IMR-90 (cell line): ENCODE measurements at regions not wholly inside any gene's neighbourhood (a gene's known extent, or its start where the extent isn't known, plus 50 kb on each side); places are given as distances from the start of the nearest gene placed in this dataset.

ENCODE experiments used
- ATAC-seq: fragments of 200-7000 bp; cut with Tn5 transposase; 2 replicates; pipeline ENCODE4 v1.9.1; 2020; ENCODE audit warnings: low read depth, mild to moderate bottlenecking, moderate library complexity
- BruUV-seq: library from RNA; stranded (reverse); fragments of 400-500 nt; replicated peaks from 2 replicates; lab custom pipeline; 2021; lab: Mats Ljungman, UMichigan
- CTCF ChIA-PET: fragments of 300-600 bp; formaldehyde crosslinking; extraction: SDS; loops from one replicate; lab custom pipeline; 2021; ENCODE audit warnings: antibody characterized with exemption; lab: Yijun Ruan, JAX
- POLR2A ChIA-PET: fragments of 300-600 bp; sonication (Branson Sonifier 250); formaldehyde crosslinking; loops from one replicate; lab custom pipeline; 2022; ENCODE audit warnings: antibody characterized with exemption; ENCODE audit not compliant: unreplicated experiment; lab: Charles Lee
- DNase-seq: peaks from one replicate; pipeline ENCODE4 v3.0.0; 2013
- H2AFZ ChIP-seq: replicated peaks from 2 replicates; pipeline ENCODE3; 2013; ENCODE audit warnings: low read length, mild to moderate bottlenecking; ENCODE audit not compliant: poor library complexity
- H2AK5ac ChIP-seq: 2 replicates; pipeline ENCODE4 v1.6.1; 2013; ENCODE audit warnings: low read depth, low read length, inconsistent platforms
- H2AK9ac ChIP-seq: replicated peaks from 2 replicates; pipeline ENCODE3; 2013; ENCODE audit warnings: mild to moderate bottlenecking, low read depth, low read length, moderate library complexity; ENCODE audit not compliant: poor library complexity
- H2BK120ac ChIP-seq: 2 replicates; pipeline ENCODE4 v1.6.1; 2013; ENCODE audit warnings: low read depth, low read length, inconsistent platforms
- H2BK15ac ChIP-seq: 3 replicates; pipeline ENCODE4 v1.6.1; 2013; ENCODE audit warnings: low read depth, low read length, inconsistent platforms
- H2BK20ac ChIP-seq: 2 replicates; pipeline ENCODE4 v1.6.1; 2013; ENCODE audit warnings: low read depth, mild to moderate bottlenecking, inconsistent platforms, low read length, moderate library complexity
- H2BK5ac ChIP-seq: 2 replicates; pipeline ENCODE4 v1.6.1; 2013; ENCODE audit warnings: mild to moderate bottlenecking, low read depth, low read length, inconsistent platforms; ENCODE audit not compliant: poor library complexity, severe bottlenecking
- H3K14ac ChIP-seq: replicated peaks from 2 replicates; pipeline ENCODE4 v1.6.1; 2013; ENCODE audit warnings: low read depth, low read length, inconsistent platforms
- H3K18ac ChIP-seq: 2 replicates; pipeline ENCODE4 v1.6.1; 2013; ENCODE audit warnings: low read depth, low read length, control low read depth
- H3K23ac ChIP-seq: 2 replicates; pipeline ENCODE4 v1.6.1; 2013; ENCODE audit warnings: low read depth, low read length, inconsistent platforms
- H3K27ac ChIP-seq: 2 replicates; pipeline ENCODE4 v1.5.1; 2013; ENCODE audit warnings: mild to moderate bottlenecking, control low read depth, low read length; ENCODE audit not compliant: insufficient read depth
- H3K27me3 ChIP-seq: 2 replicates; pipeline ENCODE4 v1.6.1; 2013; ENCODE audit warnings: low read length; ENCODE audit not compliant: control insufficient read depth, insufficient read depth
- H3K36me3 ChIP-seq: 2 replicates; pipeline ENCODE4 v1.6.1; 2013; ENCODE audit warnings: low read length, mixed read lengths; ENCODE audit not compliant: control insufficient read depth, insufficient read depth
- H3K4ac ChIP-seq: 2 replicates; pipeline ENCODE4 v1.6.1; 2013; ENCODE audit warnings: low read depth, low read length, inconsistent platforms
- H3K4me1 ChIP-seq: 2 replicates; pipeline ENCODE4 v1.6.1; 2013; ENCODE audit warnings: low read length, mixed read lengths; ENCODE audit not compliant: control insufficient read depth, insufficient read depth
- H3K4me2 ChIP-seq: 2 replicates; pipeline ENCODE4 v1.6.1; 2013; ENCODE audit warnings: low read depth, mild to moderate bottlenecking, control low read depth, low read length, moderate library complexity
- H3K4me3 ChIP-seq: 2 replicates; pipeline ENCODE4 v1.5.1; 2013; ENCODE audit warnings: low read depth, mild to moderate bottlenecking, control low read depth, low read length, moderate library complexity; ENCODE audit not compliant: insufficient read depth
- H3K56ac ChIP-seq: 2 replicates; pipeline ENCODE4 v1.6.1; 2013; ENCODE audit warnings: low read length, inconsistent platforms; ENCODE audit not compliant: insufficient read depth; ENCODE audit errors: extremely low read depth
- H3K79me1 ChIP-seq, 2 experiments: 2 replicates each; pipeline ENCODE4 v1.6.1; 2013; ENCODE audit warnings: low read length in 2 of 2, inconsistent platforms in 1 of 2, low read depth in 1 of 2
- H3K9ac ChIP-seq: 2 replicates; pipeline ENCODE4 v1.6.1; 2013; ENCODE audit warnings: low read depth, low read length, control low read depth
- H3K9me1 ChIP-seq: 2 replicates; pipeline ENCODE4 v1.6.1; 2013; ENCODE audit warnings: low read length, inconsistent platforms; ENCODE audit not compliant: insufficient read depth
- H3K9me3 ChIP-seq: 2 replicates; pipeline ENCODE4 v1.6.1; 2013; ENCODE audit warnings: low read length; ENCODE audit not compliant: control insufficient read depth, insufficient read depth
- H4K20me1 ChIP-seq: 2 replicates; pipeline ENCODE4 v1.6.1; 2013; ENCODE audit warnings: low read length, inconsistent platforms; ENCODE audit not compliant: insufficient read depth
- H4K5ac ChIP-seq: 2 replicates; pipeline ENCODE4 v1.6.1; 2013; ENCODE audit warnings: mild to moderate bottlenecking, low read depth, low read length, control low read depth
- H4K8ac ChIP-seq, 2 experiments: 2 replicates each; pipeline ENCODE4 v1.6.1; 2013; ENCODE audit warnings: low read depth in 2 of 2, low read length in 2 of 2, control low read depth in 1 of 2, inconsistent platforms in 1 of 2
- H4K91ac ChIP-seq: 2 replicates; pipeline ENCODE4 v1.6.1; 2013; ENCODE audit warnings: low read depth, low read length, inconsistent platforms; ENCODE audit not compliant: insufficient read depth
- CEBPB ChIP-seq: IDR thresholded peaks from 2 replicates; pipeline ENCODE4 v1.6.1; 2012; ENCODE audit warnings: low read depth, low read length, improper control_type of control experiment
- CHD1 ChIP-seq: IDR thresholded peaks from 2 replicates; pipeline ENCODE4 v1.6.1; 2012; ENCODE audit warnings: low read depth, low read length, improper control_type of control experiment
- ELK1 ChIP-seq: fragments of 150-350 bp; IDR thresholded peaks from 2 replicates; pipeline ENCODE4 v1.6.1; 2016; ENCODE audit warnings: low read depth, mild to moderate bottlenecking, low read length, moderate library complexity, borderline replicate concordance
- FOS ChIP-seq: fragments of 150-350 bp; IDR thresholded peaks from 2 replicates; pipeline ENCODE4 v1.6.1; 2016; ENCODE audit warnings: low read depth, low read length
- MAFK ChIP-seq: IDR thresholded peaks from 2 replicates; pipeline ENCODE4 v1.6.1; 2012; ENCODE audit warnings: low read depth, low read length, improper control_type of control experiment
- MXI1 ChIP-seq: IDR thresholded peaks from 2 replicates; pipeline ENCODE4 v1.6.1; 2012; ENCODE audit warnings: low read depth, mild to moderate bottlenecking, low read length, moderate library complexity, borderline replicate concordance
- POLR2A ChIP-seq: IDR thresholded peaks from 2 replicates; pipeline ENCODE4 v1.6.1; 2012; ENCODE audit warnings: mild to moderate bottlenecking, low read depth, low read length
- RAD21 ChIP-seq: IDR thresholded peaks from 2 replicates; pipeline ENCODE4 v1.6.1; 2012; ENCODE audit warnings: low read length, improper control_type of control experiment
- RCOR1 ChIP-seq: IDR thresholded peaks from 2 replicates; pipeline ENCODE4 v1.6.1; 2012; ENCODE audit warnings: mild to moderate bottlenecking, low read length, improper control_type of control experiment; ENCODE audit not compliant: insufficient replicate concordance
- RFX5 ChIP-seq: IDR thresholded peaks from 2 replicates; pipeline ENCODE4 v1.8.0; 2012; ENCODE audit warnings: low read depth, mild to moderate bottlenecking, low read length, moderate library complexity
- SMC3 ChIP-seq: fragments of 150-350 bp; IDR thresholded peaks from 2 replicates; pipeline ENCODE4 v1.6.1; 2016; ENCODE audit warnings: low read depth, mild to moderate bottlenecking, antibody characterized with exemption, low read length, moderate library complexity
- WGBS, 2 experiments: methylation state at CpG; one replicate each; pipeline versions ENCODE4 v1.1.5 to v1.1.7; 2013; ENCODE audit warnings: missing lambda C conversion rate in 2 of 2; ENCODE audit not compliant: insufficient read length in 1 of 2; ENCODE audit errors: extremely low coverage in 2 of 2; 5-methylcytosine and 5-hydroxymethylcytosine counted together
- dilution Hi-C: fragments of 300-500 bp; cut with HindIII; formaldehyde crosslinking; loops from one replicate; pipeline ENCODE4 v1.14.3; 2018; ENCODE audit warnings: low sequenced_read_pairs; ENCODE audit not compliant: unreplicated experiment
- in situ Hi-C: fragments of 300-500 bp; cut with MboI; formaldehyde crosslinking; loops from 3 replicates; pipeline ENCODE4 v1.14.3; 2019; ENCODE audit warnings: low sequenced_read_pairs, inconsistent platforms, mixed read lengths
- intact Hi-C: fragments of 100-400 bp; cut with micrococcal nuclease; formaldehyde crosslinking; loops from 2 replicates; pipeline ENCODE4 v1.10.0; 2022
- TF ChIP-seq, protein P1 (sequence below): conservative IDR thresholded peaks from 2 replicates; pipeline ENCODE4 v1.5.1; 2012; ENCODE audit warnings: mild to moderate bottlenecking, low read depth, low read length, improper control_type of control experiment

DNA sequence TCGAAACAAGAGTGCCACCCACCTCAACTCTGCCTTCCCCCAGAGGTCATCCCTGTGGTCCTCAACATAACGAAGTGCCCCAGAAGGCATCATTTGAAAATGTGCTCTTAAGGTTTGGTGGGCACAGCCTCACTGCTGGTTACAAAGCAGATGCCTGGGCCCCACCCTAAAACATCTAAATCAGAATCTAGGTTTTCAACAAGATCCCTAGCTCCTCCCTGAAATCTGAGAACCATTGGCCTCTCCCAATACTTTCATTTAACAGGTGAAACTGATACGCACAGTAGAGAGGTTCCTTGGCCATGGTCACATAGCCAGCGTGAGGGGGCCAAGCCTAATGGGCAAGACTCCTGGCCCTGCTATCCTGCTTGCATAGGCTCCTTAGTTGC is 376.2 kb upstream of the CLINT1 start:
- ATAC-seq (no peak), DNase-seq (no peak)
- CTCF ChIA-PET, result no interaction called here
- no CpG with 5 or more reads among the region's 4 CpGs for WGBS, 2 experiments
- Histone ChIP-seq H3K9me1 (no peaks in the 10 kb centered on the region), H3K56ac (no peak overlapping the region), H2BK20ac (no peak overlapping the region), H3K4me3 (no peak overlapping the region), H4K8ac (no peak overlapping the region), H3K23ac (no peak overlapping the region), H4K20me1 (no peaks in the 10 kb centered on the region), H2BK15ac (no peak overlapping the region), H4K5ac (no peak overlapping the region), H3K27ac (no peak overlapping the region), H3K9ac (no peak overlapping the region), H3K36me3 (no peaks in the 10 kb centered on the region), H3K4ac (no peak overlapping the region), H4K91ac (no peak overlapping the region), H2BK120ac (no peak overlapping the region), H3K18ac (no peak overlapping the region), H3K14ac (no peak overlapping the region), H3K79me1 (no peaks in the 10 kb centered on the region), H2BK5ac (no peak overlapping the region), H2AFZ (no peak overlapping the region), H3K4me2 (no peak overlapping the region), H3K9me3 (no peaks in the 10 kb centered on the region), H2AK9ac (no peak overlapping the region), H3K4me1 (no peaks in the 10 kb centered on the region), H3K27me3 (no peaks in the 10 kb centered on the region), H2AK5ac (no peak overlapping the region)
- BruUV-seq, result no TSS peak
- POLR2A ChIA-PET, result no interaction called here
- intact Hi-C loops, result no loop called here
- TF ChIP-seq RCOR1, result no peak
- no peak for TF ChIP-seq FOS
- no peak for TF ChIP-seq SMC3
- no peak for TF ChIP-seq RFX5
- TF ChIP-seq, protein P1, sequence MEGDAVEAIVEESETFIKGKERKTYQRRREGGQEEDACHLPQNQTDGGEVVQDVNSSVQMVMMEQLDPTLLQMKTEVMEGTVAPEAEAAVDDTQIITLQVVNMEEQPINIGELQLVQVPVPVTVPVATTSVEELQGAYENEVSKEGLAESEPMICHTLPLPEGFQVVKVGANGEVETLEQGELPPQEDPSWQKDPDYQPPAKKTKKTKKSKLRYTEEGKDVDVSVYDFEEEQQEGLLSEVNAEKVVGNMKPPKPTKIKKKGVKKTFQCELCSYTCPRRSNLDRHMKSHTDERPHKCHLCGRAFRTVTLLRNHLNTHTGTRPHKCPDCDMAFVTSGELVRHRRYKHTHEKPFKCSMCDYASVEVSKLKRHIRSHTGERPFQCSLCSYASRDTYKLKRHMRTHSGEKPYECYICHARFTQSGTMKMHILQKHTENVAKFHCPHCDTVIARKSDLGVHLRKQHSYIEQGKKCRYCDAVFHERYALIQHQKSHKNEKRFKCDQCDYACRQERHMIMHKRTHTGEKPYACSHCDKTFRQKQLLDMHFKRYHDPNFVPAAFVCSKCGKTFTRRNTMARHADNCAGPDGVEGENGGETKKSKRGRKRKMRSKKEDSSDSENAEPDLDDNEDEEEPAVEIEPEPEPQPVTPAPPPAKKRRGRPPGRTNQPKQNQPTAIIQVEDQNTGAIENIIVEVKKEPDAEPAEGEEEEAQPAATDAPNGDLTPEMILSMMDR, result no peak
- TF ChIP-seq POLR2A, result no peak
- no peak for TF ChIP-seq CHD1
- TF ChIP-seq CEBPB, result no peak
- no peak for TF ChIP-seq ELK1
- no peak for TF ChIP-seq MAFK
- TF ChIP-seq MXI1, result no peak
- no peak for TF ChIP-seq RAD21
- dilution Hi-C loops, result no loop called here
- in situ Hi-C loops, result no loop called here
